CD8-positive, alpha-beta memory T cell (primary cell): ENCODE measurements at regions not wholly inside any gene's neighbourhood (a gene's known extent, or its start where the extent isn't known, plus 50 kb on each side); places are given as distances from the start of the nearest gene placed in this dataset.

ENCODE experiments used
- CTCF ChIA-PET: fragments of 350-600 bp; sonication (Branson Sonifier 250); formaldehyde crosslinking; loops from one replicate; lab custom pipeline; 2021; ENCODE audit warnings: antibody characterized with exemption; lab: Charles Lee
- POLR2A ChIA-PET: fragments of 350-600 bp; sonication (Branson Sonifier 250); formaldehyde crosslinking; loops from one replicate; lab custom pipeline; 2021; ENCODE audit warnings: antibody characterized with exemption; lab: Charles Lee
- DNase-seq, 5 donors: peaks; one replicate each; pipeline versions ENCODE4 v3.0.0 to v3.0.0-alpha.2; 2020 to 2022; ENCODE audit warnings: mixed read lengths in 1 of 5
- H3K27ac ChIP-seq: one replicate; pipeline ENCODE4 v1.7.0; 2013; ENCODE audit warnings: low read depth, mild to moderate bottlenecking, low read length, moderate library complexity
- H3K27me3 ChIP-seq: 2 replicates; pipeline ENCODE4 v1.7.0; 2013; ENCODE audit warnings: low read length, mild to moderate bottlenecking; ENCODE audit not compliant: insufficient read depth, poor library complexity, severe bottlenecking
- H3K36me3 ChIP-seq: 2 replicates; pipeline ENCODE4 v1.7.0; 2013; ENCODE audit warnings: mild to moderate bottlenecking, low read length, moderate library complexity; ENCODE audit not compliant: insufficient read depth
- H3K4me1 ChIP-seq: 2 replicates; pipeline ENCODE4 v1.7.0; 2013; ENCODE audit warnings: mild to moderate bottlenecking, low read length, moderate library complexity; ENCODE audit not compliant: insufficient read depth
- H3K4me3 ChIP-seq: 2 replicates; pipeline ENCODE4 v1.7.0; 2013; ENCODE audit warnings: mild to moderate bottlenecking, low read length
- H3K9me3 ChIP-seq: 2 replicates; pipeline ENCODE4 v1.7.0; 2013; ENCODE audit warnings: mild to moderate bottlenecking, low read length
- H3K27ac Mint-ChIP-seq, 8 donors: one replicate each; pipeline ENCODE4 v1.8.0; 2020 to 2021; ENCODE audit warnings: mixed read lengths in 8 of 8, mild to moderate bottlenecking in 6 of 8, inconsistent platforms in 3 of 8, moderate library complexity in 3 of 8
- H3K27me3 Mint-ChIP-seq, 2 donors: one replicate each; pipeline ENCODE4 v1.8.0; 2020 to 2021; ENCODE audit warnings: mixed read lengths in 2 of 2, mild to moderate bottlenecking in 1 of 2, moderate library complexity in 1 of 2
- H3K36me3 Mint-ChIP-seq, 3 donors: one replicate each; pipeline ENCODE4 v1.8.0; 2020 to 2021; ENCODE audit warnings: mixed read lengths in 3 of 3, inconsistent platforms in 1 of 3, mild to moderate bottlenecking in 1 of 3
- H3K4me1 Mint-ChIP-seq, 3 donors: one replicate each; pipeline ENCODE4 v1.8.0; 2020 to 2021; ENCODE audit warnings: mixed read lengths in 3 of 3, inconsistent platforms in 1 of 3, mild to moderate bottlenecking in 1 of 3
- H3K4me3 Mint-ChIP-seq, 7 donors: one replicate each; pipeline ENCODE4 v1.8.0; 2020 to 2021; ENCODE audit warnings: mixed read lengths in 7 of 7, mild to moderate bottlenecking in 6 of 7, moderate library complexity in 4 of 7, inconsistent platforms in 2 of 7
- H3K9me3 Mint-ChIP-seq, 5 donors: one replicate each; pipeline ENCODE4 v1.8.0; 2020 to 2022; ENCODE audit warnings: mixed read lengths in 5 of 5, mild to moderate bottlenecking in 3 of 5, moderate library complexity in 2 of 5, inconsistent platforms in 1 of 5

GRCh38 chr18:71079606-71080005, 790.8 kb downstream of the SOCS6 start:
- POLR2A ChIA-PET, result no interaction called here
- no peak overlapping the region for H3K27ac Mint-ChIP-seq
- Histone ChIP-seq H3K27me3 (no peaks in the 10 kb centered on the region), H3K4me1 (no peaks in the 10 kb centered on the region), H3K9me3 (no peaks in the 10 kb centered on the region), H3K36me3 (no peaks in the 10 kb centered on the region), H3K4me3 (no peak overlapping the region), H3K27ac (no peak overlapping the region)
- H3K9me3 Mint-ChIP-seq, result peaks cover 0 to 23% (median 5%) of the 10 kb centered on the region in 5 donors
- CTCF ChIA-PET, result interaction anchor here (1.3 kb wide), 1 partner anchor 17 kb away, joined by 4 read pairs; no protein-coding TSS in a partner anchor
- H3K27me3 Mint-ChIP-seq, result no peaks in the 10 kb centered on the region
- H3K36me3 Mint-ChIP-seq, result no peaks in the 10 kb centered on the region
- no peak overlapping the region for H3K4me3 Mint-ChIP-seq
- no peaks in the 10 kb centered on the region for H3K4me1 Mint-ChIP-seq
- no peak for DNase-seq

- Histone ChIP-seq H3K27ac (no peak overlapping the region), H3K36me3 (no peaks in the 10 kb centered on the region), H3K4me1 (no peaks in the 10 kb centered on the region), H3K4me3 (no peak overlapping the region), H3K9me3 (no peaks in the 10 kb centered on the region), H3K27me3 (no peaks in the 10 kb centered on the region)
- Mint-ChIP-seq H3K4me1 (no peaks in the 10 kb centered on the region), H3K9me3 (peaks cover 2 to 25% (median 7%) of the 10 kb centered on the region in 5 donors), H3K4me3 (no peak overlapping the region), H3K36me3 (no peaks in the 10 kb centered on the region), H3K27me3 (no peaks in the 10 kb centered on the region), H3K27ac (no peak overlapping the region)
- no peak for DNase-seq
- POLR2A ChIA-PET, result no interaction called here
- CTCF ChIA-PET, result no interaction called here
Observed at GRCh38 chr18:71077451-71077850, 788.6 kb downstream of the SOCS6 start.

- no peak for DNase-seq
- H3K27me3 ChIP-seq, result no peaks in the 10 kb centered on the region
- no peaks in the 10 kb centered on the region for H3K4me1 ChIP-seq
- CTCF ChIA-PET, result no interaction called here
- no peaks in the 10 kb centered on the region for H3K36me3 ChIP-seq
- H3K27ac ChIP-seq, result no peak overlapping the region
- no peak overlapping the region for H3K4me3 Mint-ChIP-seq
- POLR2A ChIA-PET, result no interaction called here
- no peaks in the 10 kb centered on the region for H3K36me3 Mint-ChIP-seq
- H3K9me3 ChIP-seq, result no peaks in the 10 kb centered on the region
- peaks cover 2 to 19% (median 7%) of the 10 kb centered on the region in 5 donors for H3K9me3 Mint-ChIP-seq
- H3K4me1 Mint-ChIP-seq, result no peaks in the 10 kb centered on the region
- no peak overlapping the region for H3K4me3 ChIP-seq
- H3K27ac Mint-ChIP-seq, result no peak overlapping the region
- no peaks in the 10 kb centered on the region for H3K27me3 Mint-ChIP-seq
Observed at GRCh38 chr18:71075147-71075546, 786.3 kb downstream of the SOCS6 start.

DNA sequence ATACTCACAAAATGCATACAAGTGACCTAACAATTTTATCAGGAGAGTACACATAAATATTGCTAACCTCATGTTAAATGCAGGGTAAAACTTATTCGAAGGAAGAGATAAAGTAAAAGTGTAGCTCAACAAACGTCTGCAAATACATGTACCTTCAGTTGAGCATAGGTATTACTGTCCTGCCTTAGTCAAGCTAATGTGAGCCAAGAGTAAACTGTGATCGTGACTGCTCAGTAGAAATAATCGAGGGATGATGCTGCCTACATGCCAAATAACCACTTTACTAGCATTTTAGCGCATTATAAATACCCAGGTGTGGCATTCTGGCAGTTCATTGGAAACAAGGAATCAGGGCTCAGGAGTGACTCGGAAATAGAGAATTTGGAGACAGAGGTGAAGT, 779.5 kb downstream of the SOCS6 start:
- H3K9me3 ChIP-seq, result no peaks in the 10 kb centered on the region
- H3K4me3 ChIP-seq, result no peak overlapping the region
- ChIA-PET POLR2A (no interaction called here), CTCF (no interaction called here)
- no peaks in the 10 kb centered on the region for H3K36me3 ChIP-seq
- Mint-ChIP-seq H3K4me1 (no peaks in the 10 kb centered on the region), H3K27me3 (no peaks in the 10 kb centered on the region), H3K9me3 (peaks cover 2 to 16% (median 5%) of the 10 kb centered on the region in 5 donors), H3K36me3 (no peaks in the 10 kb centered on the region), H3K27ac (no peak overlapping the region), H3K4me3 (no peak overlapping the region)
- H3K27ac ChIP-seq, result no peak overlapping the region
- no peaks in the 10 kb centered on the region for H3K27me3 ChIP-seq
- no peak for DNase-seq
- H3K4me1 ChIP-seq, result no peaks in the 10 kb centered on the region

DNA sequence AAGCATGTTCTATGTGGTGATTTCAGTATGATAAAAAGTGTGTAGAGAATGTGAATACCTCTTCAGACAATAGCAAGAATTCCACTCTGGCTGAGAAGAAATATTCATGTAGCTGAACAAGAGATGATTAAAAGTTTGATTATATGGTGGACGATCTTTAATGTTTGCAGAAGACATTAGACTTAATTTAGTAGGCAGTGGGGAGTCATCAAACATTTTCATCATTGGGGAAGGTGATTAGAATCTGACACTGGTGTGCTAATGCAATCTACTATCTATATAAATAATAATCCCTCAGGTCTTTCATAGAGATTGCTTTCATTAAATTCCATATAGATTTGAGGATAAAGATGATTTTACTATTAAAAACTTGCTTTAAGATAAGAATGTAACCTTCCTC, 761.0 kb downstream of the SOCS6 start:
- no peak for DNase-seq
- Histone ChIP-seq H3K36me3 (no peaks in the 10 kb centered on the region), H3K4me1 (no peaks in the 10 kb centered on the region), H3K9me3 (no peaks in the 10 kb centered on the region), H3K27ac (no peak overlapping the region), H3K27me3 (no peaks in the 10 kb centered on the region), H3K4me3 (no peak overlapping the region)
- H3K4me1 Mint-ChIP-seq, result no peaks in the 10 kb centered on the region
- H3K36me3 Mint-ChIP-seq, result no peaks in the 10 kb centered on the region
- H3K27me3 Mint-ChIP-seq, result no peaks in the 10 kb centered on the region
- ChIA-PET POLR2A (no interaction called here), CTCF (no interaction called here)
- no peak overlapping the region for H3K4me3 Mint-ChIP-seq
- peaks cover 0 to 16% (median 0%) of the 10 kb centered on the region in 5 donors for H3K9me3 Mint-ChIP-seq
- no peak overlapping the region for H3K27ac Mint-ChIP-seq

DNA sequence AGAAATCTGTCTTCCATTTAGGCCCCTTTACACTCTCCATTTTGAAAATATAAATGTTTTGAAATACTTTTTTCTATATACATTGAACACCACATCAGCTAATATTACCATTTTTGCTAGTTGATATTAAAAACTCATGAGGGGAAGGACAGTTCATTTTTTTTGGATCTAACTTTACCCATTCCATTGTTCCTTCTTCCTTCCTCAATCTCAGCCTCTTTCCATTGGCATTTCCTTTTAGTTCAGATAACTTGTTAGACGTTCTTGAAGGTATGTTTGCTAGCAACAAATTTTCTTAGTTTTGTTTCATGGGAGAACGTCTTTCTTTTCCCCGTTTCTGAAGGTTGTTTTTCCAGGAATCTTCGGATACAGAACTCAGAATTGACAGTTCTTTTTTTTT, 759.0 kb downstream of the SOCS6 start:
- H3K36me3 ChIP-seq, result no peaks in the 10 kb centered on the region

DNA sequence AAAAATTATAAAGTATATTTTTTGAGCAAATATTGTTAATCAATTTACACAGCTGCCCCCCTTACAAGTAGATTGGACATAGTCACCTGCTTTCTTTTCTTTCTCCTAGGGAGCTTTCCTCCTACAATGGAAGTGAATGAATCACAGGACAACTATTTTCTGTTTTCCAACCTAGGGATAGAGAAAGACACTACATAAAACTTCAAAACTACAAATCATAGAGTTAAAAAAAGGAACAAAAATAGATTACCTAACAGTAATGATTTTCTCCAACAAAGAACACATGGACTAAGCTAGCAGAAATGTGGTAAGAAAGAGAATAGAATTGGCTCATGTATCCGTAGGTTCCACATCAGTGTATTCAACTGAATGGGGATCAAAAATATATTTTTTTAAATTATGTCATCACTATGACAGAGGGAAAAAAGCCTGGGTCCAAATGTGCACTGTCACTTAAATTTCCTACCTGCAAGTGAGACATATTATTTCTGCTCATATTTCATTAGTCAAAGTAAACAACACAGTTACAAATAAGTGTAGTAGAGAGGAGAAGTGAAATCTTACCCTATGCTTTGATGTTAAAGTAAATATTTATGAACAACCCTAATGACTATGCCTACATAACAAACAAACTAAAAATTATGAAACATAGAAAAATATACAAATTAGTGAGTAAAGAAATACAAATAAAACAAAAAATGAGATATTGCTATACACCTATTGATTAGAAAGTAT, 756.7 kb downstream of the SOCS6 start:
- no peaks in the 10 kb centered on the region for H3K36me3 ChIP-seq
- H3K27ac ChIP-seq, result no peak overlapping the region
- no peaks in the 10 kb centered on the region for H3K27me3 ChIP-seq
- POLR2A ChIA-PET, result no interaction called here
- no peaks in the 10 kb centered on the region for H3K9me3 ChIP-seq
- H3K4me1 Mint-ChIP-seq, result no peaks in the 10 kb centered on the region
- CTCF ChIA-PET, result no interaction called here
- DNase-seq, result no peak
- no peak overlapping the region for H3K4me3 Mint-ChIP-seq
- no peak overlapping the region for H3K4me3 ChIP-seq
- H3K36me3 Mint-ChIP-seq, result no peaks in the 10 kb centered on the region
- no peaks in the 10 kb centered on the region for H3K27me3 Mint-ChIP-seq
- H3K27ac Mint-ChIP-seq, result no peak overlapping the region
- no peaks in the 10 kb centered on the region for H3K4me1 ChIP-seq
- H3K9me3 Mint-ChIP-seq, result peaks cover 0 to 12% (median 2%) of the 10 kb centered on the region in 5 donors

More for the DNA sequence above, 759.0 kb downstream of the SOCS6 start:
- no peak overlapping the region for H3K4me3 ChIP-seq
- H3K9me3 ChIP-seq, result no peaks in the 10 kb centered on the region
- no peaks in the 10 kb centered on the region for H3K4me1 ChIP-seq
- no peaks in the 10 kb centered on the region for H3K27me3 Mint-ChIP-seq
- no peaks in the 10 kb centered on the region for H3K4me1 Mint-ChIP-seq
- no peak overlapping the region for H3K4me3 Mint-ChIP-seq
- ChIA-PET POLR2A (no interaction called here), CTCF (no interaction called here)
- no peak for DNase-seq
- H3K27ac ChIP-seq, result no peak overlapping the region
- no peak overlapping the region for H3K27ac Mint-ChIP-seq
- no peaks in the 10 kb centered on the region for H3K27me3 ChIP-seq
- peaks cover 0 to 12% (median 2%) of the 10 kb centered on the region in 5 donors for H3K9me3 Mint-ChIP-seq
- H3K36me3 Mint-ChIP-seq, result no peaks in the 10 kb centered on the region

GRCh38 chr18:71040161-71040560, 751.3 kb downstream of the SOCS6 start:
- no peaks in the 10 kb centered on the region for H3K4me1 Mint-ChIP-seq
- H3K9me3 ChIP-seq, result no peaks in the 10 kb centered on the region
- CTCF ChIA-PET, result no interaction called here

More at GRCh38 chr18:71040161-71040560, 751.3 kb downstream of the SOCS6 start:
- Mint-ChIP-seq H3K27me3 (no peaks in the 10 kb centered on the region), H3K9me3 (peaks cover 0 to 12% (median 4%) of the 10 kb centered on the region in 5 donors), H3K4me3 (no peak overlapping the region), H3K27ac (no peak overlapping the region), H3K36me3 (no peaks in the 10 kb centered on the region)
- Histone ChIP-seq H3K36me3 (no peaks in the 10 kb centered on the region), H3K27me3 (no peaks in the 10 kb centered on the region), H3K4me3 (no peak overlapping the region), H3K27ac (no peak overlapping the region), H3K4me1 (no peaks in the 10 kb centered on the region)
- DNase-seq, result no peak
- POLR2A ChIA-PET, result no interaction called here
